ENCODE measurements at regions not wholly inside any gene's neighbourhood (a gene's known extent, or its start where the extent isn't known, plus 50 kb on each side); places are given as distances from the start of the nearest gene placed in this dataset.
"Not testable (repeated sequence)": the region's sequence is repeated elsewhere in the genome, so short reads cannot be mapped to it uniquely, and the experiment has no call there.

- Mint-ChIP-seq H3K4me3 (no peak overlapping the region), H3K36me3 (ENCODE audit: low read depth) (no peaks in the 10 kb centered on the region), H3K9me3 (peaks cover 12% of the 10 kb centered on the region), H3K4me1 (peaks cover 6% of the 10 kb centered on the region), H3K27me3 (peaks cover 22% of the 10 kb centered on the region), H3K27ac (no peak overlapping the region)
- DNase-seq (no peak), ATAC-seq (ENCODE audit: low read depth) (no peak)
- ChIA-PET POLR2A (no interaction called here), CTCF (no interaction called here)
- no peak for TF ChIP-seq CTCF (IDR thresholded peaks at IDR 0.05)
- intact Hi-C loops (cut with micrococcal nuclease): no loop called here
Measured at GRCh38 chr3:72615776-72616175, 232.5 kb downstream of the SHQ1 start.

- ATAC-seq (ENCODE audit: low read depth): no peak
- H3K4me3 Mint-ChIP-seq: no peak overlapping the region
- peaks cover 20% of the 10 kb centered on the region for H3K27me3 Mint-ChIP-seq
- H3K27ac Mint-ChIP-seq: no peak overlapping the region
- H3K9me3 Mint-ChIP-seq: peaks cover 12% of the 10 kb centered on the region
- no peak for TF ChIP-seq CTCF (IDR thresholded peaks at IDR 0.05)
- POLR2A ChIA-PET: no interaction called here
- H3K4me1 Mint-ChIP-seq: peaks cover 6% of the 10 kb centered on the region
- CTCF ChIA-PET: no interaction called here
- H3K36me3 Mint-ChIP-seq (ENCODE audit: low read depth): no peaks in the 10 kb centered on the region
- DNase-seq: no peak
- intact Hi-C loops (cut with micrococcal nuclease): no loop called here
Measured at GRCh38 chr3:72615182-72615581, 233.1 kb downstream of the SHQ1 start.

GRCh38 chr3:72614394-72615074 lies 233.7 kb downstream of the SHQ1 start:
- H3K27me3 Mint-ChIP-seq: peaks cover 16% of the 10 kb centered on the region
- no peaks in the 10 kb centered on the region for H3K36me3 Mint-ChIP-seq (ENCODE audit: low read depth)
- ChIA-PET POLR2A (no interaction called here), CTCF (no interaction called here)
- TF ChIP-seq CTCF (IDR thresholded peaks at IDR 0.05): no peak
- no peak overlapping the region for H3K4me3 Mint-ChIP-seq
- H3K4me1 Mint-ChIP-seq: peaks cover 6% of the 10 kb centered on the region
- ATAC-seq (ENCODE audit: low read depth): no peak
- H3K9me3 Mint-ChIP-seq: peaks cover 12% of the 10 kb centered on the region
- intact Hi-C loops (cut with micrococcal nuclease): no loop called here
- no peak for DNase-seq
- no peak overlapping the region for H3K27ac Mint-ChIP-seq

- ATAC-seq (ENCODE audit: low read depth): no peak
- no peak overlapping the region for H3K4me3 Mint-ChIP-seq
- H3K9me3 Mint-ChIP-seq: peaks cover 12% of the 10 kb centered on the region
- CTCF ChIA-PET: no interaction called here
- intact Hi-C loops (cut with micrococcal nuclease): no loop called here
- no peak for DNase-seq
- H3K27ac Mint-ChIP-seq: no peak overlapping the region
- peaks cover 16% of the 10 kb centered on the region for H3K27me3 Mint-ChIP-seq
- POLR2A ChIA-PET: no interaction called here
- H3K4me1 Mint-ChIP-seq: peaks cover 6% of the 10 kb centered on the region
- TF ChIP-seq CTCF (IDR thresholded peaks at IDR 0.05): no peak
- no peaks in the 10 kb centered on the region for H3K36me3 Mint-ChIP-seq (ENCODE audit: low read depth)
Measured at GRCh38 chr3:72613871-72614270, 234.4 kb downstream of the SHQ1 start.

GRCh38 chr3:72609114-72609513 lies 239.1 kb downstream of the SHQ1 start:
- H3K27ac Mint-ChIP-seq; DNase-seq; H3K4me1 Mint-ChIP-seq; CTCF ChIA-PET; H3K9me3 Mint-ChIP-seq; intact Hi-C loops (cut with micrococcal nuclease); H3K36me3 Mint-ChIP-seq (ENCODE audit: low read depth); ATAC-seq (ENCODE audit: low read depth); H3K4me3 Mint-ChIP-seq; POLR2A ChIA-PET: not testable (repeated sequence)
- H3K27me3 Mint-ChIP-seq: peaks cover 12% of the 10 kb centered on the region
